Large intestine (tissue), 3 donors: ENCODE measurements at regions not wholly inside any gene's neighbourhood (a gene's known extent, or its start where the extent isn't known, plus 50 kb on each side); places are given as distances from the start of the nearest gene placed in this dataset.
"Not testable (repeated sequence)": the region's sequence is repeated elsewhere in the genome, so short reads cannot be mapped to it uniquely, and the experiment has no call there.

Experiments
- DNase-seq, 2 donors: peaks; one replicate each; pipeline versions ENCODE4 v3.0.0 to v3.0.0-alpha.2; 2013
- H3K27ac ChIP-seq: one replicate; pipeline ENCODE4 v1.5.1; 2013; ENCODE audit warnings: low read length
- H3K27me3 ChIP-seq: 2 replicates; pipeline ENCODE4 v1.6.1; 2013; ENCODE audit warnings: low read length; ENCODE audit not compliant: control insufficient read depth, insufficient read depth
- H3K36me3 ChIP-seq: 2 replicates; pipeline ENCODE4 v1.6.1; 2013; ENCODE audit warnings: low read length; ENCODE audit not compliant: control insufficient read depth, insufficient read depth
- H3K4me1 ChIP-seq: one replicate; pipeline ENCODE4 v1.6.1; 2013; ENCODE audit warnings: low read length; ENCODE audit not compliant: control insufficient read depth, insufficient read depth
- H3K4me3 ChIP-seq: one replicate; pipeline ENCODE4 v1.5.1; 2013; ENCODE audit warnings: low read length
- H3K9me3 ChIP-seq: one replicate; pipeline ENCODE4 v1.6.1; 2013; ENCODE audit warnings: mild to moderate bottlenecking, low read depth, low read length, moderate library complexity; ENCODE audit not compliant: control insufficient read depth
- WGBS: methylation state at CpG from one replicate; pipeline ENCODE4 v1.1.5; 2013; ENCODE audit warnings: low lambda C conversion rate; ENCODE audit not compliant: insufficient coverage; 5-methylcytosine and 5-hydroxymethylcytosine counted together

DNA sequence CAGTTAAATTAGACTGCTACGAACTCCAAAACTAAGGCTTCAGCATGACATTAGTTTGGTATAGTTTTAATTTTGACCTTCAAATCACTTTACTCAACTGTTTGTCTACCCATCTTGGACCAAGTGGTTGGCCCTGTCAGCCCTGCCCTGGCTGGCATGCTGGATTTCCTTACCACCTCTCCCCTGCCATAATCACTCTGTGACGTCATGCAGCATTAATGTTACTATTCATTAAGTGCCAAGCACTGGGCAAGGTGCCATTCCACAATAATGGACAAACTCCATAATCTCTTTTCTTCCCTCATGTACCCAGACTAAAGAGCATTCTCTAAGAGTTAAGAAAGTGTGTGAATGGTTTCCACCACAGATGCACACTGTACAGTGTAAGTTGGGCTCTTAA lies 277.0 kb upstream of the INTU start:
- Histone ChIP-seq H3K27me3 (no peaks in the 10 kb centered on the region), H3K36me3 (no peaks in the 10 kb centered on the region), H3K9me3 (no peaks in the 10 kb centered on the region), H3K4me1 (no peaks in the 10 kb centered on the region), H3K4me3 (no peak overlapping the region), H3K27ac (no peak overlapping the region)
- no peak for DNase-seq
- WGBS, result no CpG with 5 or more reads among the region's 2 CpGs

DNA sequence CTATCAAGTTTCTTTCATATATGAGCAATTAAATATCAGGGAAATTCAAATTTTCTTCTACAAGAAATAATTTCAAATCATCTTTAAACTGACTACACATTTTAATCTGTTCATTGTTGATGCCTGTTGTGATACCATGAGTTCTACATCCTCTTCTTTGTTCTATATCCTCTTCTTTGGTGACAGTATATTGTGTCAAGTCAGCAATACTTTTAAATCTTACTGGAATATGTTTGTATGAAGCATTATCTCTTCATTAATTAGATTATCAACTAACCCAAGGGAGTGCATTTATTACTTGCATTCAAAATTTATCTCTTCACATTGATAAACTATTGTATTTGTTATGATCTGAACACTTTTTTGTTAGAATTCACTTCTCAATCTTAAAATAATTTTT lies 275.0 kb upstream of the INTU start:
- Histone ChIP-seq H3K27ac (no peak overlapping the region), H3K36me3 (no peaks in the 10 kb centered on the region), H3K4me3 (no peak overlapping the region), H3K27me3 (no peaks in the 10 kb centered on the region), H3K4me1 (no peaks in the 10 kb centered on the region), H3K9me3 (no peaks in the 10 kb centered on the region)
- DNase-seq, result no peak

DNA sequence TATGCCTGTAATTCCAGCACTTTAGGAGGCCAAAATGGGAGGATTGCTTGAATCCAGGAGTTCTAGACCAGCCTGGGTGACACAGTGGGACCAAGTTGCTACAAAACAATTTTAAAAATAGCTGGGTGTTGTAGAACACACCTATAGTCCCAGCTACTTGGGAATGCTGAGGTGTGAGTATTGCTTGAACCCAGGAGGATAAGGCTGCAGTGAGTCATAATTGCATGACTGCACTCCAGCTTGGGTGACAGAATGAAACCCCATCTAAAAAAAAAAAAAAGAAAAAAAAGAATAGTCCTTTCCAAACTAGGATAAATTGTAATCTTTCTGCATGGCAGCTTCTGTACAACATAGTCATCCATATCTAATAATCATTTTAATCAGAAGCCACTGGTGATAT lies 270.1 kb upstream of the INTU start:
- H3K9me3 ChIP-seq, result no peaks in the 10 kb centered on the region
- DNase-seq, result no peak
- no peaks in the 10 kb centered on the region for H3K27me3 ChIP-seq
- no peak overlapping the region for H3K4me3 ChIP-seq
- no peak overlapping the region for H3K27ac ChIP-seq
- H3K36me3 ChIP-seq, result no peaks in the 10 kb centered on the region
- no peaks in the 10 kb centered on the region for H3K4me1 ChIP-seq

DNA sequence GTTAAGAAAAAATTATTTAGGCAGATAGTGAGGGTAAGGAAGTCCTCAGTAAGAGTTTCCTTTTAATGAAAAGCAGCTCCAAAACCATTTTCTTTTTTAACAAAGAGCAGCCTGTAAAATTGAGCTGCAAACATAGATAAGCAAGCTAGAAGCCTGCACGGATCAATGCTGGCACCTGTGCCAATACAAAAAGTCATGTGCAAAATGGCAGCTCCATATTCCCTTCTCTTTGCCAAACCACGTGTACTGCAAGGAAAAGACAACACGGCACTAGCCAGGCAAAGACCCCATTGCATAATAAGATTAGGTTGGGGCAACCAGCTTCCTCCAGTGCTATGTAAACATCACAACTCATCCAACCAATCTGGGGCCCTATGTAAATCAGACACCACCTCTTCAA lies 268.4 kb upstream of the INTU start:
- no CpG with 5 or more reads among the region's 3 CpGs for WGBS

DNA sequence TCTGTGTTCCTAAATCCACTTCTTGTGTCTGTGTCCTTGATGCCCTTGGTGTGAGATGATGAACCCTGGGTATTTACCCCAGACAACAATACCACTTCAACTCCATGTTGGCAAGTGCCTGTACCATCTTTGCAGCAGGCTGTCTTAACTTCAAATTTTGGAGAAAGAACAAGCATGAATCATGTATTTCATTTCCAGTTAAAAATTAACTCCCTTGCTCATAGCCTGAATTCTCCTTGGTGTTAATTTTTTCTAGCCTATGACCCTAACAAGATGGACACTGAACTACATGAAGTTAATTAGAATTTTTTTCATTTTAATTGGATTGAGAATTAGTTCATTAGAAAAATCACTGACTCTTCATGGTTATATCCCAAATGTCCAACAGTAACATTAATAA lies 267.8 kb upstream of the INTU start:
- Histone ChIP-seq H3K27ac (no peak overlapping the region), H3K9me3 (no peaks in the 10 kb centered on the region), H3K36me3 (no peaks in the 10 kb centered on the region), H3K4me3 (no peak overlapping the region), H3K27me3 (no peaks in the 10 kb centered on the region), H3K4me1 (no peaks in the 10 kb centered on the region)
- no peak for DNase-seq

More for the DNA sequence above, 268.4 kb upstream of the INTU start:
- Histone ChIP-seq H3K4me3 (no peak overlapping the region), H3K4me1 (no peaks in the 10 kb centered on the region), H3K27ac (no peak overlapping the region), H3K27me3 (no peaks in the 10 kb centered on the region), H3K9me3 (no peaks in the 10 kb centered on the region), H3K36me3 (no peaks in the 10 kb centered on the region)
- DNase-seq, result no peak

DNA sequence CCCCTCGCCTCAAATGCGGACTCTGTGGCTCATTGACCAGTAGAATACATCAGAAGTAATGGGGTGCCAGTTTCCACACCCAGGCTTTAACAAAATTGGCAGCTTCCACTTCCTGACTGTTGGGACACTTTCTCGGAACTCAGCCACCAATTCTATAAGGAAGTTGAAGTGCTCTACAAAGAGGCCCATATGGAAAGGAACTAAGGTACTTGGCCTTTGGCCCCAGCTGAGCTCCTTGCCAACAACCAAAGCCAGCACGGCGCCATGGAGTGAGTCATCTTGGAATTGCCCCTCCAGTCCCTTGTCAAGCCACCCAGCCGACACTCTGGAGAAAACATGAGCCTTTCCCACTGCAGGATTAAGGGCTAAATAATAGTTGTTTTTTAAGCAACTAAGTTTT lies 262.2 kb upstream of the INTU start:
- no peaks in the 10 kb centered on the region for H3K27me3 ChIP-seq
- no peaks in the 10 kb centered on the region for H3K36me3 ChIP-seq
- no peak for DNase-seq
- H3K4me1 ChIP-seq, result no peaks in the 10 kb centered on the region
- H3K27ac ChIP-seq, result no peak overlapping the region
- no CpG with 5 or more reads among the region's 6 CpGs for WGBS
- H3K9me3 ChIP-seq, result no peaks in the 10 kb centered on the region
- no peak overlapping the region for H3K4me3 ChIP-seq

DNA sequence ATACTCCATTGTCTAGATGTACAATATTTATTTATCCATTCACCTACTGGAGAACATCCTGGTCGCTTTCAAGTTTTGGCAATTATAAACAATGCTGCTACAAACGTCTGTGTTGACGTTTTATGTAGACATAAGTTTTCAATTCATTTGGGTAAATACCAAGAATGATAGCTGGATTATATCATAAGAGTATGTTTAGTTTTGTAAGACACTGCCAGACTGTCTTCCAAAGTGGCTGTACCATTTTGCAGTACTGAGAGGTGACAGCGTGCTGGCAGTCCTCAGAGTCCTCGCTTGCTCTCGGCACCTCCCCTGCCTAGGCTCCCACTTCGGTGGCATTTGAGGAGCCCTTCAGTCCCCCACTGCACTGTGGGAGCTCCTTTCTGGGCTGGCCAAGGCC lies 253.3 kb upstream of the INTU start:
- Histone ChIP-seq H3K4me1 (no peaks in the 10 kb centered on the region), H3K4me3 (no peak overlapping the region), H3K36me3 (no peaks in the 10 kb centered on the region), H3K27me3 (no peaks in the 10 kb centered on the region), H3K27ac (no peak overlapping the region), H3K9me3 (peaks cover 4% of the 10 kb centered on the region)
- no CpG with 5 or more reads among the region's 7 CpGs for WGBS
- DNase-seq, result no peak

DNA sequence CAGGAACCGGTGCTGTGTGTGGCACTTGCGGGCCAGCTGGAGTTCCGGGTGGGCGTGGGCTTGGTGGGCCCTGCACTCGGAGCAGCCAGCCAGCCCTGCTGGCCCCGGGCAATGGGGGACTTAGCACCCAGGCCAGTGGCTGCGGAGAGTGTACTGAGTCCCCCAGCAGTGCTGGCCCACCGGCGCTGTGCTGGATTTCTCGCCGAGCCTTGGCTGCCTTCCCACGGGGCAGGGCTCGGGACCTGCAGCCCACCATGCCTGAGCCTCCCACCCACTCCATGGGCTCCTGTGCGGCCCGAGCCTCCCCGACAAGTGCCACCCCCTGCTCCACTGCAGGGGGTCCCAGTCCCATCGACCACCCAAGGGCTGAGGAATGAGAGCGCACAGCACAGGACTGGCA lies 252.8 kb upstream of the INTU start:
- not testable (repeated sequence) for H3K27ac ChIP-seq, H3K36me3 ChIP-seq, H3K4me1 ChIP-seq, H3K9me3 ChIP-seq, H3K27me3 ChIP-seq, DNase-seq, H3K4me3 ChIP-seq
- WGBS, result no CpG with 5 or more reads among the region's 18 CpGs

DNA sequence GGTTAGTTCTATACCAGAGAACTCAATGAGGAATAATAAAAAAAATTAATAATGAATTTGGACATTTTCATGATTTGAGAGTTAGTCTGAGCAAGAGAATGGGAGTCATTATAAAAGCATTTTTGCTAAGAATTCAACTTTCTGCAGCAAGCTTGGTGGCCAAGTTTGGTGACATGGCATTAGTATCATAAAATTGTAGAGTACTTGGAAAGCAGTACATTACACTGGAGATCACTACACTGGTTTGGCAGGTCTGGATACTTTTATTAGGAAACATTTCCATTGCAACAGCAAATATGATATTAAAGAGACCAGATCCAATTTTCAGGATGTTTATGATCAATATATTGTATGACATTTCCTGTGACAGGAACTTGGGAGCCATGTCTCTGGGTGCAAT lies 249.1 kb upstream of the INTU start:
- no peak for DNase-seq
- peaks cover 4% of the 10 kb centered on the region for H3K9me3 ChIP-seq
- H3K36me3 ChIP-seq, result no peaks in the 10 kb centered on the region
- H3K27me3 ChIP-seq, result no peaks in the 10 kb centered on the region
- H3K27ac ChIP-seq, result no peak overlapping the region
- H3K4me3 ChIP-seq, result no peak overlapping the region
- no peaks in the 10 kb centered on the region for H3K4me1 ChIP-seq

DNA sequence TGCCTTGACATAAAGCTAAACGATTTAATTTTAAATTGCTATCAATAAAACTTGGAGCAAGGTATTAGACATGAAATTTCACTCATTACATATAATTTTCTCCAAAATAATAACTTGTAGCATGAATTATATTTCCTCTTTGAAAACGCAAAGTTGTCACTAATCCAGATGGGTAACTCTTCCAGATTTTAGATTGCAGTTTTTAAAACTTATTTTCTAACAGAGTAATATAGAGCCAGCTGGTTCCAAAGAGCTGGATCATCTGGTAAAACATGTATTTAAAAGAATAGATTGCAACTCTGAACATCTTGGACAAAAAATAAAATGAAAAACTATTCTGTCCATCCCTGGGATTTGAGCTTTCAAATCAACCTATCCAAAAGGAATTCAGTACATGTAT lies 238.2 kb upstream of the INTU start:
- Histone ChIP-seq H3K27ac (no peak overlapping the region), H3K36me3 (no peaks in the 10 kb centered on the region), H3K9me3 (no peaks in the 10 kb centered on the region), H3K4me3 (no peak overlapping the region), H3K4me1 (no peaks in the 10 kb centered on the region), H3K27me3 (no peaks in the 10 kb centered on the region)
- 85% methylated on average over 2 of the region's 2 CpGs for WGBS
- DNase-seq, result no peak

DNA sequence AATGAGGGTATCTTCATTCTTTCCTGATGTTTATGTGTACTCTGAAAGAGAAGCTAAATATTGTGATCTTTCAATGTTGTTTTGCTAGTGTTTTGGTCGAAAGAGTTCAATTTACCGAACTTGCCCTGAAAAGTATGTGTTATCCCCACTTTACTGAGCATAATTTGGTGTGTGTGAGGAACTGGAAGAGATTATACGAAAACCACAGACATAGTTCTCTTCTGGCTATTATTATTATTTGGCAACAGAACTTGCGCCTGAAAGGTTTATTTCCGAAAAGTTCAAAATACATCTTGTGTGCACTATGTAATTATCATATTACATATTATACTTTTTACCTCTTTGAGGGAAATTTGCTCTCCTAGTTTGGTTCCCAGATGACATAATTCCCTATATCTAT lies 232.5 kb upstream of the INTU start:
- WGBS, result 94% methylated on average over 3 of the region's 5 CpGs
- Histone ChIP-seq H3K36me3 (no peaks in the 10 kb centered on the region), H3K9me3 (no peaks in the 10 kb centered on the region), H3K4me1 (no peaks in the 10 kb centered on the region), H3K27ac (no peak overlapping the region), H3K4me3 (no peak overlapping the region), H3K27me3 (no peaks in the 10 kb centered on the region)
- no peak for DNase-seq
